ENCODE measurements at regions not wholly inside any gene's neighbourhood (a gene's known extent, or its start where the extent isn't known, plus 50 kb on each side); places are given as distances from the start of the nearest gene placed in this dataset.
"Not testable (repeated sequence)": the region's sequence is repeated elsewhere in the genome, so short reads cannot be mapped to it uniquely, and the experiment has no call there.

- DNase-seq: no peak
Observed at GRCh38 chr2:81396417-81397019, 1092.0 kb upstream of the LRRTM1 start.

DNA sequence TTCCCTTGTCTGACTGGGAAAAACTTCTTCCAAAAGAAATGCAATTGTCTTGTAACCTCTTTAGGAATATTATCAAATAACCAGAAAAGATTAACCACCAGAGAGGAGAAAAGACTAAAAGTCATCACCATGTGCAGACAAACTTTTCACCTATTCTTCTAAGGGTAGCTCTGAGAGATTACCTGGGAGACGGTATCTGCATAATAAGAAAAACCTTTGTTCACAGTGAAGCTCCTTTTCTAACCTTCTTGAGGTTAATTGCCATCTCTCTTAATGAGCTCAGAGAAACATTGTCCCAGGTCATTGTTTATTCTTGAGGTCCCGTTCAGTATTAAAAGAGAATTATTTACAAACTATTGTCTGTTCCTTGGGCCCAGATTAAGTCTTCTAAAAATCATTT is 1091.2 kb upstream of the LRRTM1 start:
- DNase-seq: no peak

DNA sequence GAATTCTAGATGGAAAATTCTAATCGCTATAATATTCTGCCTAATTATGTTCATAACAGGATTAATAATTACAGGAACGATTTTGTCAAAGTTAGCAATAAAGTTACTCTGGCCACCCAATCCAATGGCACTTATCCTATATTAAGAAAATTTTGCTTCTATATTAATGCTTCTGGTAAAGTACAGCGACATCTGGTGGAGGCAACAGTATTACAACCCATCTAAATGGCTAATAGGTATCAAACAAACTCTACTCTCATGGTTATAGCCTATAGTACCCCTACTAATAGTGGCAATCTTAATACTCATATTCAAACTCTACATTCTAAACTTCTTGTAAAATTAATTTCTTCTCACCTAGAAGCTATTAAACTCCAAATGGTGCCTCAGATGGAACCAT is 1084.7 kb upstream of the LRRTM1 start:
- DNase-seq: no peak

- DNase-seq: no peak
Observed at GRCh38 chr2:81363800-81364199, 1059.2 kb upstream of the LRRTM1 start.

GRCh38 chr2:81362468-81362867 is 1057.9 kb upstream of the LRRTM1 start:
- not testable (repeated sequence) for DNase-seq

- no peak for DNase-seq
Observed at GRCh38 chr2:81355436-81355835, 1050.9 kb upstream of the LRRTM1 start.

DNA sequence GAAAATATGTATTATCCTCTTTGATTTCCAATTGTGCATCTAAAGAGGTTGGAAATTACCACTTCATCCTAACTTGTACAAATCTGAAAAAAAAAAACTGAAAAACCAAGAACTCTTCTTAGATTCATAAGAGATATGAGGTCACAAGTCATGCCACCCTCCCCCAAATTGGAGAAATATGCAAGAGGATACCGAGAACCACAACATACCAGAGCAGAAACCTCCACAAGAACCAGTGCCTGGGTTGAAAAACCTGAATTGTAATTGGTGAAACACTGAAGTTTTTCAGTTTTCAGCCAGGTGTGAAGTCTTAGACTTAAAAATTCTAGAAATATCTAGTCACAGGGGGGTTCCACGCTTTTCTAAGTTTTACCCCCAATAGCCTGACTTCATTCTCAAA is 1029.5 kb upstream of the LRRTM1 start:
- no peak for DNase-seq

- DNase-seq: no peak
Observed at GRCh38 chr2:81328968-81329367, 1024.4 kb upstream of the LRRTM1 start.

DNA sequence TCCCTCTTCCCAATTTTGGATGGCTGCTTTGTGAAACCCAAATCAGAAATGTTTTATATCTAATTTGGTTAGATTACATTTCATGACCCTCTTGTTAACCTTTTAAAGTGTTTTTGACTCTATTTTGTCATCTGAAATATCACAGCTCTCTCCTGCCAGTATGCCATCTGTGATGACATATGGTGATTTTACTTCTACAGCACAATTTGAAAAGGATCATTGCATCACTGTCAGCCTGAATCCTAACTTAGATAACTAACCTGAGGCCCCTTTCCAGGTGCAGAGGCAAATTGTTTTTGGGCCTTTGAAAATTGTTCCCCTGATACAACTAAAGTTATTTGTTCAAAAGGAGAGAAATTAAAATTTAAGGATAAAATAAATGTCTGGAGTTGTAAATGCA is 1023.4 kb upstream of the LRRTM1 start:
- no peak for DNase-seq

- no peak for DNase-seq
Observed at GRCh38 chr2:81324046-81324445, 1019.5 kb upstream of the LRRTM1 start.

GRCh38 chr2:81304154-81304830 is 999.7 kb upstream of the LRRTM1 start:
- no peak for DNase-seq

DNA sequence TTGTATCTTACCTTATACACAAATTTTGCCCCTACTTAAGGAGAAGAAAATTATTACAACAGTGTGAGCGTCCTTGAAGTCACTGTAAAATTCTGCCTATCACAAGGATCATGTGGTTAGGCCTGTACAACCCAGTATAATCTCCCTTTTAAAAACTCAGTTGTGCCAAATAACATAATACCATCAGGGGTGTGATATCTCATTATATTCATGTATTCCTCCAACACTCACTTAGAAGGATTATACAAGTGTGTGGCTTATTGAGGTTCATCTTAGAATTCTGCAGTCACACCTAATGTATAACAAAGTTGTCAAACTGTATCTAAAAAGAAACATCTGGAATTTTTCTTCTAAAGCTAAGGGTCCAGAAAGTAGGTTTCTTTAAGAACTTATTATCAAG is 998.8 kb upstream of the LRRTM1 start:
- no peak for DNase-seq

GRCh38 chr2:81299841-81300240 is 995.3 kb upstream of the LRRTM1 start:
- no peak for DNase-seq

- no peak for DNase-seq
Observed at GRCh38 chr2:81290846-81291245, 986.3 kb upstream of the LRRTM1 start.

DNA sequence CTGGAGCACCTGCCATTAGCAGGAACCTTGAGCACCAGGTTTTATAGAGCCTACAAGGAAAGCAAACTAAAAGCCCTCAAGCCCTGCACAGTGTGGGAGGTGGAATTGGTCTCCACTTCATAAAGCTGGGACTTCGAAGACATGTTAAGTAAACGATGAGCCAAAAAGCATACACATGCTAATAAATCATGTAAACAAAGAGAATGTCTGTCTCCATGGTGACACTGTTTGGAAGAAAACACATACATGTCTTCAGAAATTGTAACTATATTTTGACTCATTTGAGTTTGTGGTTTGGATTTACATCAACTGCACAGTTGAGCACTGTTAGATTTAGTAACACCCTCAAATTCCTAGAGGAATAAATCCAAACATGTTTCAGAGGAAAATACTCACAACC is 978.5 kb upstream of the LRRTM1 start:
- DNase-seq: no peak

DNA sequence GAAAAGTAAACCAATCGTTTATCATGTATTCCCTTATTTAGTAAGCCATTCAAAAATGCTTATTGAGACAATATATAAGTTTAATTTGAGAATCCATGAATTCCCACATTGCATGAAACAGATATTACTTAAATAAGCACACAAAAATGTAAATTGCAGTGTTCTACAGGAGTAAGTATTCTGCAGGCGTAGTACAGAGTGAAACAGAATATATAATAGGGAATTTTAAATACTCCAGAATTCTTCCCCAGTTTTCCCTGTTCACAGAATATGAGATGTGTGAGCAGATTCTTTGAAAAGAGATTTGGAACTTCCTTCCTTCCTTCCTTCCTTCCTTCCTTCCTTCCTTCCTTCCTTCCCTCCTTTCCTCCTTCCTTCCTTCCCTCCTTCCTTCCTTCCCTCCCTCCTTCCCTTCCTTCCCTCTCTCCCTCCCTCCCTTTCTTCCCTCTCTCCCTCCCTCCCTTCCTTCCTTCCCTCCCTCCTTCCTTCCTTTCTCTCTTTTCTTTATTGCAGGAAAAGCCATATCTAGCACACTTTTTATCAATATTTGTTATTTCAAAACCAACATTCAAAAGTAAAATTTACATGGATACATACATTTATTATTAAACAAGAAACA is 977.7 kb upstream of the LRRTM1 start:
- DNase-seq: no peak

GRCh38 chr2:81276595-81276994 is 972.0 kb upstream of the LRRTM1 start:
- no peak for DNase-seq

DNA sequence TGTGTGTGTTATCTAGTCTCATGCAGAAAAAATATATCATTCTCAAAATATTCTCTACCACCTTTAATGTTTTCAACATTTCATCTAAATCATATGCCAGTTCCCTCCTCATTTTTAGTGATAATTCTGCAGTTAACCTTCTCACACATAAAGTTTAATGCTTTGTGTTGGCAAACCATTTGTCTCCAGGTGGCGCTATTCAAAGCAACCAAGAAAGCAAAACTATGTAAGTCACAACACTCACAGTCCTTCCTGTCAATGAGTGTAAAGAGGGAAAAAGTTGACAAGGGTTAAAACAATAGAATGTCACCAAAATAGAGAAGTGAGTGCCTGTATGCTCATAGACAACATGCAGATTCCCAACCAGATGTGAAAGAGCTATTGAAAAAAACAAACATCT is 961.6 kb upstream of the LRRTM1 start:
- DNase-seq: no peak

GRCh38 chr2:81263989-81264388 is 959.4 kb upstream of the LRRTM1 start:
- no peak for DNase-seq

GRCh38 chr2:81260320-81260719 is 955.8 kb upstream of the LRRTM1 start:
- DNase-seq: no peak

DNA sequence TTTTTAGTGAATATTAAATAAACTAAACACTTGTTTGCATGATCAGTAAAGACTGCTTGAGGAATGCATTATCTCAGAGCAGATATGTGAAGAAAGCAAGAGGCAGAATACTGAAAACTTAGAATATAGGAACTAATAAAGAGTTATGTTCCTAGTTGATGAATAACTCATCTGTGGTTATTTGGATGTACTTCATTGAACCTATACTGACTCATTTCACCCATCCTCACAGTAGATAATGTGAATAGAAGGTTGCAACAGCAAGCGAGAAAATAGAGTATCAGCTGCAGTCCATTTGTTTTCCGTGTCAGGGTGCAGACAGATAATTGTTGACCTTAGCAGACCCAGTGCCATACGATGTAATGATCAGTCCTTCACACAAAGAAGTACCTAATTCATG is 945.7 kb upstream of the LRRTM1 start:
- no peak for DNase-seq

DNA sequence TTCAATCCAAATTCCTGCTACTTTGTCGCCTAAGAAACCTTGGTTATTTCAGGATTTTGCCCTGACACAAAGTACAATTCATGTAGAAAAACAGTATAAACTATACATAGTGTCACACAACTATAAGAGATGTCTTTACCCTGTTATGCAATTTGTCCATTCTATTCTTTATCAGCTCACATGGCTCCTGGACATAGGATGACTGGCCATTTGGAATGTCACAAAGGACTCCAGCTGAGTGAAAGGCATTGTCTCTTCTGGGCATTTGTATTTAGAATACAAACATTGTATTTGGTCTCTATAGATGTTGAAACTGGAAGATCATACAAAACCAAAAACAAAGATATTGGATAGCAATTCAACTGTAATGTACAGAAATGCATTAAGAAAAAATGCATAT is 944.6 kb upstream of the LRRTM1 start:
- no peak for DNase-seq

DNA sequence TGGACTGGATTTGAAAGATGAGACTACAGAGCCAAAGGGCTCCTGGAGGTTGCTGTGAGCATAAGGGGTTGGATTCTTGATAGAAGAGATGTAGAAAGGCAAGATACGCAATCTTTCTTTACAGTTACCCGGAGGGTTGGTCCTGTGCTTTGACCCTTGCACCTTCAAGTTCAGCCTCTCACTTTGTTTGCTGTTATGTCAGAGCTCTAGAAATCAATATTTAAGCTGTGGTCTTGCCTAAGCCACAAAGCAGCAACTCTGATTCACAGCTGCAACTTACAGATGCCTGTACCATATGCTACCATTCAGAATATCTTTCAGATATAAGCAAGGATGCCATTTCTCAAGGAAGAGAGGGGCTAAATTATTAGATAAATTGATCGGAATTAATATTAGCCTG is 943.1 kb upstream of the LRRTM1 start:
- DNase-seq: no peak

DNA sequence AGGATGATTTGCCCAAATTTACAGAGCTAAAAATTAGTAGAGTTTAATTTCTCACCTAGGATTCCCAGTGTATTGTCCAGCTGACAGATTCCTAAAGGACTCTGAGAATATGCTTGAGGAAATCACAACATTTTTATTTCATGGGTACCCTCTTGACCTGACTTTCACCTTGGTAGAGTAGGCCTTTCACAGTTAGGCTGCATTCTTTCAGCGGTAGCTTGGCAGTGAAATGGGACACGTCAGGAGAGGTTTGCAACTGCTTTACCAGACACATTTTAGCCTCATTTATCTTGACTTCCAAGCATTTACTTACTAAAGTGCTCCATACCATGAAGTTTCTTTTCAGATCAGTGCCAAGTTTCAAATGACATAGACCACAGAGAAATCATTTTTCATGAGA is 937.9 kb upstream of the LRRTM1 start:
- no peak for DNase-seq

DNA sequence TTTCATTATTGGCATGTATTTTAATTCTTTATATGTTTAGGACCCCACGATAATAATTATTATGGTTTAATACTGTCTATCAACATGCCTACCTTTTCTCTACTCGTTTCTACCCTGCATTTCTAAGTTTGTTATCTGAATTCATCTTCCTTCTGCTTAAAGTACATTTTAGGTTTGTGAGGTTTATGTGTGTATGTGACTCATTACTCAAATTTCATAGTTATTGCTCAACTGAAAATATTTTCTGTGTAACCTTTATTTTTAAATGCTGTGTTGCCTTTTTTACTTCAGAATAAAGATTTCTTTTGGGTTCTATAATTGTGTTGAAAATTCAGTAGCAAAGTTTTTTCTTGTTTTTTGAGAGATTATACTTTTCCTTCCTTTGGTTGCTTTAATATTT is 933.9 kb upstream of the LRRTM1 start:
- DNase-seq: no peak

Data from activated T-cell treated with anti-CD3 and anti-CD28 coated beads for 4 hours (primary cell).